Gastroesophageal sphincter (tissue), 3 donors: ENCODE measurements at regions not wholly inside any gene's neighbourhood (a gene's known extent, or its start where the extent isn't known, plus 50 kb on each side); places are given as distances from the start of the nearest gene placed in this dataset.

Experiments
- CTCF ChIP-seq, 4 experiments: fragments of 200-600 bp in 2 of 4; fragments of 450-650 bp in 2 of 4; sonication (generic) in 1 of 4; IDR thresholded peaks; one replicate each; pipeline ENCODE4 v1.5.1; 2017 to 2019; ENCODE audit warnings: antibody characterized with exemption in 4 of 4, mild to moderate bottlenecking in 2 of 4, moderate library complexity in 2 of 4
- EP300 ChIP-seq: sonication (generic); formaldehyde crosslinking; IDR thresholded peaks from one replicate; pipeline ENCODE4 v1.6.1; 2017; ENCODE audit warnings: antibody characterized with exemption, mild to moderate bottlenecking
- POLR2A ChIP-seq, 2 donors: fragments of 450-650 bp; IDR thresholded peaks; one replicate each; pipeline ENCODE4 v1.6.1; 2017; ENCODE audit warnings: antibody characterized with exemption in 2 of 2, mild to moderate bottlenecking in 2 of 2, moderate library complexity in 1 of 2
- POLR2AphosphoS5 ChIP-seq: sonication (generic); formaldehyde crosslinking; IDR thresholded peaks from one replicate; pipeline ENCODE4 v1.6.1; 2017; ENCODE audit warnings: antibody characterized with exemption

GRCh38 chr7:101757879-101758278 lies 59.5 kb upstream of the CUX1 start:
- TF ChIP-seq CTCF (IDR thresholded peaks at IDR 0.05) (no peak), POLR2A (IDR thresholded peaks at IDR 0.05) (no peak), EP300 (no peak), POLR2AphosphoS5 (no peak)
